Neural progenitor cell (in vitro differentiated cells): ENCODE measurements at regions not wholly inside any gene's neighbourhood (a gene's known extent, or its start where the extent isn't known, plus 50 kb on each side); places are given as distances from the start of the nearest gene placed in this dataset.

Experiments used
- EZH2 ChIP-seq: fragments of 200-600 bp; sonication (generic); IDR thresholded peaks from 2 replicates; pipeline ENCODE4 v1.6.1; 2017; ENCODE audit warnings: antibody characterized with exemption, mild to moderate bottlenecking, moderate library complexity
- EZH2phosphoT487 ChIP-seq: fragments of 200-600 bp; sonication (generic); IDR thresholded peaks from 2 replicates; pipeline ENCODE4 v1.6.1; 2017; ENCODE audit warnings: antibody characterized with exemption
- TF ChIP-seq, protein P1 (sequence below): fragments of 200-600 bp; sonication (generic); IDR thresholded peaks from 2 replicates; pipeline ENCODE4 v1.5.1; 2017; ENCODE audit warnings: antibody characterized with exemption, mild to moderate bottlenecking

DNA sequence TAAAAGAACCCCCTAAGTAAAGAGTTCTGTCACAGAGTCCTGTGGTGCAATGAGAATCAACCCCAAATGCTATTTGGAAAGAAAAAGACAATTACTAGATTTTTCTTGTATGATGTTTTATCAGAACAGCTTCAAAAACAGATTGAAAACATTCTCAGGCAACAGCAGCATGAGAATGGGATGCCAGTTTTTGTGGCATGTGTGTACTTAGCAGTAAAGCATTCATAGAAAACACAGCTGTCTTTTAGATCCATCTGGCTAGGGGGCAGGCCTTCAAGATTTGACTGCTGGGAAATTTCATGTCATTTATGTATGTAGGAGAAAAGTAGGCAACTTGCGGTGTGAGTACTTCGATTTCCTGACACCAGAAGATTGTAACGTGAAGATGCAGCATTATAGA lies 170.5 kb upstream of the HTR2A start:
- TF ChIP-seq, protein P1, sequence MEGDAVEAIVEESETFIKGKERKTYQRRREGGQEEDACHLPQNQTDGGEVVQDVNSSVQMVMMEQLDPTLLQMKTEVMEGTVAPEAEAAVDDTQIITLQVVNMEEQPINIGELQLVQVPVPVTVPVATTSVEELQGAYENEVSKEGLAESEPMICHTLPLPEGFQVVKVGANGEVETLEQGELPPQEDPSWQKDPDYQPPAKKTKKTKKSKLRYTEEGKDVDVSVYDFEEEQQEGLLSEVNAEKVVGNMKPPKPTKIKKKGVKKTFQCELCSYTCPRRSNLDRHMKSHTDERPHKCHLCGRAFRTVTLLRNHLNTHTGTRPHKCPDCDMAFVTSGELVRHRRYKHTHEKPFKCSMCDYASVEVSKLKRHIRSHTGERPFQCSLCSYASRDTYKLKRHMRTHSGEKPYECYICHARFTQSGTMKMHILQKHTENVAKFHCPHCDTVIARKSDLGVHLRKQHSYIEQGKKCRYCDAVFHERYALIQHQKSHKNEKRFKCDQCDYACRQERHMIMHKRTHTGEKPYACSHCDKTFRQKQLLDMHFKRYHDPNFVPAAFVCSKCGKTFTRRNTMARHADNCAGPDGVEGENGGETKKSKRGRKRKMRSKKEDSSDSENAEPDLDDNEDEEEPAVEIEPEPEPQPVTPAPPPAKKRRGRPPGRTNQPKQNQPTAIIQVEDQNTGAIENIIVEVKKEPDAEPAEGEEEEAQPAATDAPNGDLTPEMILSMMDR = no peak
- TF ChIP-seq EZH2phosphoT487 (no peak), EZH2 (no peak)
